ENCODE measurements at regions not wholly inside any gene's neighbourhood (a gene's known extent, or its start where the extent isn't known, plus 50 kb on each side); places are given as distances from the start of the nearest gene placed in this dataset.

- no peak for TF ChIP-seq POLR2AphosphoS5 (IDR thresholded peaks at IDR 0.05; ENCODE audit: low read depth, low read length)
- no peak for TF ChIP-seq FOXP2 (optimal IDR thresholded peaks at IDR 0.05; ENCODE audit: borderline replicate concordance, extremely low read depth, extremely low read length, insufficient read depth)
- TF ChIP-seq REST (IDR thresholded peaks at IDR 0.05; ENCODE audit: insufficient read depth in 1 of 2, low read depth in 2 of 2, low read length in 2 of 2) = no peak
- TF ChIP-seq SIN3A (IDR thresholded peaks at IDR 0.05; ENCODE audit: borderline replicate concordance, insufficient read depth, low read length) = no peak
- TF ChIP-seq TAF1 (IDR thresholded peaks at IDR 0.05; ENCODE audit: borderline replicate concordance, insufficient read depth, low read length) = no peak
Observed at GRCh38 chr16:59719121-59719520, 985.0 kb upstream of the GOT2 start.

- TF ChIP-seq SIN3A (IDR thresholded peaks at IDR 0.05; ENCODE audit: borderline replicate concordance, insufficient read depth, low read length) (no peak), REST (IDR thresholded peaks at IDR 0.05; ENCODE audit: insufficient read depth in 1 of 2, low read depth in 2 of 2, low read length in 2 of 2) (no peak), POLR2AphosphoS5 (IDR thresholded peaks at IDR 0.05; ENCODE audit: low read depth, low read length) (no peak), TAF1 (IDR thresholded peaks at IDR 0.05; ENCODE audit: borderline replicate concordance, insufficient read depth, low read length) (no peak), FOXP2 (optimal IDR thresholded peaks at IDR 0.05; ENCODE audit: borderline replicate concordance, extremely low read depth, extremely low read length, insufficient read depth) (no peak)
Observed at GRCh38 chr16:59707436-59708226, 973.5 kb upstream of the GOT2 start.

- TF ChIP-seq REST (IDR thresholded peaks at IDR 0.05; ENCODE audit: insufficient read depth in 1 of 2, low read depth in 2 of 2, low read length in 2 of 2) (no peak), SIN3A (IDR thresholded peaks at IDR 0.05; ENCODE audit: borderline replicate concordance, insufficient read depth, low read length) (no peak), FOXP2 (optimal IDR thresholded peaks at IDR 0.05; ENCODE audit: borderline replicate concordance, extremely low read depth, extremely low read length, insufficient read depth) (no peak), TAF1 (IDR thresholded peaks at IDR 0.05; ENCODE audit: borderline replicate concordance, insufficient read depth, low read length) (no peak), POLR2AphosphoS5 (IDR thresholded peaks at IDR 0.05; ENCODE audit: low read depth, low read length) (no peak)
Observed at GRCh38 chr16:59701963-59702930, 968.1 kb upstream of the GOT2 start.

GRCh38 chr16:59699786-59700185 is 965.7 kb upstream of the GOT2 start:
- TF ChIP-seq TAF1 (IDR thresholded peaks at IDR 0.05; ENCODE audit: borderline replicate concordance, insufficient read depth, low read length) = no peak
- TF ChIP-seq FOXP2 (optimal IDR thresholded peaks at IDR 0.05; ENCODE audit: borderline replicate concordance, extremely low read depth, extremely low read length, insufficient read depth) = no peak
- no peak for TF ChIP-seq POLR2AphosphoS5 (IDR thresholded peaks at IDR 0.05; ENCODE audit: low read depth, low read length)
- no peak for TF ChIP-seq SIN3A (IDR thresholded peaks at IDR 0.05; ENCODE audit: borderline replicate concordance, insufficient read depth, low read length)

- TF ChIP-seq SIN3A (IDR thresholded peaks at IDR 0.05; ENCODE audit: borderline replicate concordance, insufficient read depth, low read length) = no peak
- TF ChIP-seq REST (IDR thresholded peaks at IDR 0.05; ENCODE audit: insufficient read depth in 1 of 2, low read depth in 2 of 2, low read length in 2 of 2) = no peak
- TF ChIP-seq FOXP2 (optimal IDR thresholded peaks at IDR 0.05; ENCODE audit: borderline replicate concordance, extremely low read depth, extremely low read length, insufficient read depth) = no peak
- no peak for TF ChIP-seq TAF1 (IDR thresholded peaks at IDR 0.05; ENCODE audit: borderline replicate concordance, insufficient read depth, low read length)
- no peak for TF ChIP-seq POLR2AphosphoS5 (IDR thresholded peaks at IDR 0.05; ENCODE audit: low read depth, low read length)
Observed at GRCh38 chr16:59698346-59699020, 964.4 kb upstream of the GOT2 start.

Data from PFSK-1 (cell line).